ENCODE measurements at regions not wholly inside any gene's neighbourhood (a gene's known extent, or its start where the extent isn't known, plus 50 kb on each side); places are given as distances from the start of the nearest gene placed in this dataset.
"Not testable (repeated sequence)": the region's sequence is repeated elsewhere in the genome, so short reads cannot be mapped to it uniquely, and the experiment has no call there.

- DNase-seq (ENCODE audit: low read depth): no peak
- no peak for TF ChIP-seq CTCF (IDR thresholded peaks at IDR 0.05; ENCODE audit: insufficient read depth, low read depth, low read length)
These were observed 646.5 kb upstream of the ACTRT1 start for GRCh38 chrX:128698573-128699181.

DNA sequence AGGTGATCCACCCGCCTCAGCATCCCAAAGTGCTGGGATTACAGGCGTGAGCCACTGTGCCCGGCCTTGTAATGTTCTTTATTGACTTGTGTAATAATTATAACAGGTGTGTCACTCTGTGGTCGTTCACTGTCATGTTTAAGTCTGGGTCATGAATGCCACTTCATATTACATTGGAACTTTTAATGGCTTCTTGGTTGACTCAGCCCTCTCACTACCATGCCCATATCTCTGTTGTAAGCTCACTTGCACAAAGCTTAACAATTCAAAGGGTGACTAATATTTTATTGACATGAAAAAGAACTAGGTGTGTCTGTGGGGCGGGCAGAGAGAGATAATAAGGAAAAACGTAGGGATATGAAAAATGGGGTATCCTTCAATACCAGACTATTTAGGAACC lies 639.7 kb upstream of the ACTRT1 start:
- no peak for DNase-seq (ENCODE audit: low read depth)
- TF ChIP-seq CTCF (IDR thresholded peaks at IDR 0.05; ENCODE audit: insufficient read depth, low read depth, low read length): no peak
- H3K4me3 ChIP-seq (ENCODE audit: low read depth, low read length): no peak overlapping the region

More at GRCh38 chrX:128698573-128699181, 646.5 kb upstream of the ACTRT1 start:
- no peak overlapping the region for H3K4me3 ChIP-seq (ENCODE audit: low read depth, low read length)

GRCh38 chrX:128685387-128685786 lies 633.2 kb upstream of the ACTRT1 start:
- DNase-seq (ENCODE audit: low read depth): no peak
- no peak overlapping the region for H3K4me3 ChIP-seq (ENCODE audit: low read depth, low read length)
- no peak for TF ChIP-seq CTCF (IDR thresholded peaks at IDR 0.05; ENCODE audit: insufficient read depth, low read depth, low read length)

DNA sequence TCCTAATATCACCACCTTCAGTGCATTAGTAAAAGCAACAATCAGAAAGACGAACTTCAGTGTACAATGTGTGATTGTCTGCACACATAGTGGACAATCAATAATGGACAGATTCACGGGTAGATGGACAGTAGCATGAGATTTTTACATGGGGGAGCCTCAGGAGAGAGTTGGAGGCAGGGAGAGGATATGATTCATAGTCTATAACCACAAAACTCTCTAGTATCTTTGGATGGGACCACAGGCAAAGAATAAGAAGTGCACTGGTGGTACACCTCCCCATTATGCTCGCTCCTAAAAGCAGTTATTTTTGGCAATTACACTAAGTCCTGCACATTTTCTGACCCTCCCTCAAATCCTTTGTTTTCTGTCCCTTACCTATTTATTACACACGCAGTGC lies 624.4 kb upstream of the ACTRT1 start:
- H3K4me3 ChIP-seq (ENCODE audit: low read depth, low read length): no peak overlapping the region
- no peak for TF ChIP-seq CTCF (IDR thresholded peaks at IDR 0.05; ENCODE audit: insufficient read depth, low read depth, low read length)
- no peak for DNase-seq (ENCODE audit: low read depth)

DNA sequence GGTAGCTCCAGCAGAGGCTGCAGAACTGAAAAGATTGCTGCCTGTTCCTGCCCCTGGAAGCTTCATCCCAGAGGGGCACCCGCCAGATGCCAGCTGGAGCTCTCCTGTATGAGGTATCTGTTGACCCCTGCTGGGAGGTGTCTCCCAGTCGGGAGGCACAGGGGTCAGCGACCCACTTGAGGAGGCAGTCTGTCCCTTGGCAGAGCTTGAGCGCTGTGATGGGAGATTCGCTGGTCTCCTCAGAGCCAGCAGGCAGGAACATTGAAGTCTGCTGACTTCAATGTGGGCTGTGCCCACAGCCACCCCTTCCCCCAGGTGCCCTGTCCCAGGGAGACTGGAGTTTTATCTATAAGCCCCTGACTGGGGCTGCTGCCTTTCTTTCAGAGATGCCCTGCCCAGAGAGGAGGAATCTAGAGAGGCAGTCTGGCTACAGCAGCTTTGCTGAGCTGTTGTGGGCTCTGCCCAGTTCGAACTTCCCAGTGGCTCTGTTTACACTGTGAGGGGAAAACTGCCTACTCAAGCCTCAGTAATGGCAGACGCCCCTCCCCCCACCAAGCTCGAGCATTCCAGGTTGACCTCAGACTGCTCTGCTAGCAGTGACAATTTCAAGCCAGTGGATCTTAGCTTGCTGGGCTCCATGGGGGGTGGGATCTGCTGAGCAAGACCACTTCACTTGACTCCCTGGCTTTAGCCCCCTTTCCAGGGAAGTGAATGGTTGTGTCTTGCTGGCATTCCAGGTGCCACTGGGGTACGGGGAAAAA lies 622.3 kb upstream of the ACTRT1 start:
- not testable (repeated sequence) for DNase-seq (ENCODE audit: low read depth); H3K4me3 ChIP-seq (ENCODE audit: low read depth, low read length)

- no peak overlapping the region for H3K4me3 ChIP-seq (ENCODE audit: low read depth, low read length)
- no peak for TF ChIP-seq CTCF (IDR thresholded peaks at IDR 0.05; ENCODE audit: insufficient read depth, low read depth, low read length)
- no peak for DNase-seq (ENCODE audit: low read depth)
These were observed 612.0 kb upstream of the ACTRT1 start for GRCh38 chrX:128664211-128664610.

GRCh38 chrX:128653524-128654060 lies 601.4 kb upstream of the ACTRT1 start:
- H3K4me3 ChIP-seq (ENCODE audit: low read depth, low read length): no peak overlapping the region
- TF ChIP-seq CTCF (IDR thresholded peaks at IDR 0.05; ENCODE audit: insufficient read depth, low read depth, low read length): no peak
- DNase-seq (ENCODE audit: low read depth): no peak

All from fibroblast of villous mesenchyme (primary cell).